B cell (primary cell): ENCODE measurements at regions not wholly inside any gene's neighbourhood (a gene's known extent, or its start where the extent isn't known, plus 50 kb on each side); places are given as distances from the start of the nearest gene placed in this dataset.

Source experiments
- EZH2 ChIP-seq: IDR thresholded peaks from 2 replicates; pipeline ENCODE4 v1.6.1; 2012; ENCODE audit warnings: borderline replicate concordance, low read depth, mild to moderate bottlenecking, moderate library complexity, low read length; ENCODE audit not compliant: insufficient read depth, poor library complexity, severe bottlenecking
- TF ChIP-seq, protein P1 (sequence below): fragments of 200-600 bp; IDR thresholded peaks from one replicate; pipeline ENCODE4 v1.8.0; 2022; ENCODE audit warnings: antibody characterized with exemption, mild to moderate bottlenecking

DNA sequence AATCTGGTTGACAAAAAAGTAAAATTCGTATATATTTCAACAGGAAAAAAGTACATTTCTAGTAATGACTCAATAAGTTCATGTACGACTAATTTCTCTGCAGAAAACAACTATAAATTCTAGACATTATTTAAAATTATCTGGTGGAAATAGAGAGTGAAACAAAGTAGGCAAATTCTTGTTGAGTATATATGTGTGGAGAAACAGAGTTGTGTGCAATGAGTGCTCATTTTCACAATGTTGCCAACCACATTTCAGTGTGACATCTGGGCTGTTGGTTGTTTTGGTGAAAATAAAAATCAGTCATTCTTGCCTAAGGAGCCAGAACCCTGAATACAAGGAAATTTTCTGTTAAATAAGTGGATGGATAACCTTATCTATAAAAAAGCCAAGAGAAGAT lies 372.0 kb upstream of the NDST4 start:
- TF ChIP-seq, protein P1, sequence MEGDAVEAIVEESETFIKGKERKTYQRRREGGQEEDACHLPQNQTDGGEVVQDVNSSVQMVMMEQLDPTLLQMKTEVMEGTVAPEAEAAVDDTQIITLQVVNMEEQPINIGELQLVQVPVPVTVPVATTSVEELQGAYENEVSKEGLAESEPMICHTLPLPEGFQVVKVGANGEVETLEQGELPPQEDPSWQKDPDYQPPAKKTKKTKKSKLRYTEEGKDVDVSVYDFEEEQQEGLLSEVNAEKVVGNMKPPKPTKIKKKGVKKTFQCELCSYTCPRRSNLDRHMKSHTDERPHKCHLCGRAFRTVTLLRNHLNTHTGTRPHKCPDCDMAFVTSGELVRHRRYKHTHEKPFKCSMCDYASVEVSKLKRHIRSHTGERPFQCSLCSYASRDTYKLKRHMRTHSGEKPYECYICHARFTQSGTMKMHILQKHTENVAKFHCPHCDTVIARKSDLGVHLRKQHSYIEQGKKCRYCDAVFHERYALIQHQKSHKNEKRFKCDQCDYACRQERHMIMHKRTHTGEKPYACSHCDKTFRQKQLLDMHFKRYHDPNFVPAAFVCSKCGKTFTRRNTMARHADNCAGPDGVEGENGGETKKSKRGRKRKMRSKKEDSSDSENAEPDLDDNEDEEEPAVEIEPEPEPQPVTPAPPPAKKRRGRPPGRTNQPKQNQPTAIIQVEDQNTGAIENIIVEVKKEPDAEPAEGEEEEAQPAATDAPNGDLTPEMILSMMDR, result no peak
- TF ChIP-seq EZH2, result no peak
